ENCODE measurements at regions not wholly inside any gene's neighbourhood (a gene's known extent, or its start where the extent isn't known, plus 50 kb on each side); places are given as distances from the start of the nearest gene placed in this dataset.

- DNase-seq (ENCODE audit: low spot score) = peak; percentile 79
Measured at GRCh38 chr11:119474682-119475596, 52.0 kb upstream of the THY1 start.

GRCh38 chr11:119473901-119474681, 51.1 kb upstream of the THY1 start:
- no peak for DNase-seq (ENCODE audit: low spot score)

- no peak for DNase-seq (ENCODE audit: low spot score)
Measured at GRCh38 chr11:119473226-119473625, 50.3 kb upstream of the THY1 start.

- no peak for DNase-seq (ENCODE audit: low spot score)
Measured at GRCh38 chr11:119472856-119473222, 49.9 kb upstream of the THY1 start.

All from umbilical cord (tissue), 1 donor.